PC-3 (cell line): ENCODE measurements at regions not wholly inside any gene's neighbourhood (a gene's known extent, or its start where the extent isn't known, plus 50 kb on each side); places are given as distances from the start of the nearest gene placed in this dataset.

ENCODE experiments used
- ATAC-seq: fragments of 200-7000 bp; cut with Tn5 transposase; 2 replicates; pipeline ENCODE4 v1.9.1; 2020; ENCODE audit warnings: mild to moderate bottlenecking, moderate library complexity
- BruUV-seq: library from RNA; stranded (reverse); fragments of 400-500 nt; replicated peaks from 2 replicates; lab custom pipeline; 2021; lab: Mats Ljungman, UMichigan
- CTCF ChIA-PET: fragments of 300-600 bp; sonication (Branson Sonifier 250); formaldehyde crosslinking; loops from one replicate; lab custom pipeline; 2022; ENCODE audit warnings: antibody characterized with exemption; lab: Charles Lee
- POLR2A ChIA-PET: fragments of 300-600 bp; sonication (Branson Sonifier 250); formaldehyde crosslinking; loops from one replicate; lab custom pipeline; 2022; ENCODE audit warnings: antibody characterized with exemption; ENCODE audit not compliant: unreplicated experiment; lab: Charles Lee
- DNase-seq: peaks from one replicate; pipeline ENCODE4 v3.0.0-alpha.2; 2015
- H2AFZ ChIP-seq: fragments of 300-600 bp; sonication (generic); 2 replicates; pipeline ENCODE4 v1.6.0; 2016; ENCODE audit warnings: antibody characterized with exemption, low read length
- H3F3A ChIP-seq: fragments of 300-600 bp; sonication (generic); one replicate; pipeline ENCODE4 v1.6.0; 2017; ENCODE audit warnings: antibody characterized with exemption, low read length, control low read depth, mild to moderate bottlenecking; ENCODE audit not compliant: unreplicated experiment
- H3K27ac ChIP-seq: fragments of 300-600 bp; sonication (generic); 2 replicates; pipeline ENCODE4 v1.5.1; 2016; ENCODE audit warnings: mild to moderate bottlenecking, low read length
- H3K27me3 ChIP-seq: fragments of 300-600 bp; sonication (generic); 2 replicates; pipeline ENCODE4 v1.6.1; 2016; ENCODE audit warnings: low read length, mixed read lengths
- H3K36me3 ChIP-seq: fragments of 300-600 bp; sonication (generic); 2 replicates; pipeline ENCODE4 v1.6.1; 2016; ENCODE audit warnings: low read depth, mixed run types, low read length, mixed read lengths
- H3K4me1 ChIP-seq: fragments of 300-600 bp; sonication (generic); 2 replicates; pipeline ENCODE4 v1.5.1; 2016; ENCODE audit warnings: low read length; ENCODE audit not compliant: insufficient read depth
- H3K4me2 ChIP-seq: fragments of 300-600 bp; sonication (generic); 2 replicates; pipeline ENCODE4 v1.6.0; 2016; ENCODE audit warnings: low read length
- H3K4me3 ChIP-seq: fragments of 300-600 bp; sonication (generic); 2 replicates; pipeline ENCODE4 v1.5.1; 2016; ENCODE audit warnings: mild to moderate bottlenecking, low read length, mixed read lengths
- H3K79me2 ChIP-seq: fragments of 300-600 bp; sonication (generic); 2 replicates; pipeline ENCODE4 v1.6.1; 2017; ENCODE audit warnings: low read length, mixed read lengths
- H3K9ac ChIP-seq: fragments of 300-600 bp; sonication (generic); 2 replicates; pipeline ENCODE4 v1.6.0; 2016; ENCODE audit warnings: mild to moderate bottlenecking, low read length
- H3K9me2 ChIP-seq: fragments of 300-600 bp; sonication (generic); replicated peaks from 2 replicates; pipeline ENCODE4 v1.6.1; 2016; ENCODE audit warnings: mixed run types, low read length, mixed read lengths
- H3K9me3 ChIP-seq: fragments of 300-600 bp; sonication (generic); 2 replicates; pipeline ENCODE4 v1.6.1; 2016; ENCODE audit warnings: low read length, mixed read lengths
- H4K20me1 ChIP-seq: fragments of 300-600 bp; sonication (generic); 2 replicates; pipeline ENCODE4 v1.6.1; 2016; ENCODE audit warnings: low read length, mixed read lengths
- CTCF ChIP-seq: fragments of 300-600 bp; sonication (generic); conservative IDR thresholded peaks from 2 replicates; pipeline ENCODE4 v1.5.1; 2017; ENCODE audit warnings: antibody characterized with exemption, low read depth, mild to moderate bottlenecking, low read length
- EZH2 ChIP-seq: fragments of 300-600 bp; sonication (generic); IDR thresholded peaks from one replicate; pipeline ENCODE4 v1.6.1; 2017; ENCODE audit warnings: antibody characterized with exemption, mild to moderate bottlenecking, low read length; ENCODE audit not compliant: unreplicated experiment
- EZH2phosphoT487 ChIP-seq: fragments of 300-600 bp; sonication (generic); IDR thresholded peaks from 2 replicates; pipeline ENCODE4 v1.6.1; 2018; ENCODE audit warnings: mild to moderate bottlenecking, antibody characterized with exemption, low read length, borderline replicate concordance
- intact Hi-C: fragments of 100-400 bp; cut with micrococcal nuclease; formaldehyde crosslinking; loops from 2 replicates; pipeline ENCODE4 v1.9.0; 2023

- intact Hi-C loops, result no loop called here
- DNase-seq, result no peak
Observed at GRCh38 chr2:182638667-182639066, 77.4 kb upstream of the DNAJC10 start.

GRCh38 chr2:182639971-182640370, 76.1 kb upstream of the DNAJC10 start:
- H3K4me3 ChIP-seq, result no peak overlapping the region
- ChIA-PET POLR2A (no interaction called here), CTCF (no interaction called here)
- no peaks in the 10 kb centered on the region for H3F3A ChIP-seq
- H2AFZ ChIP-seq, result no peak overlapping the region
- intact Hi-C loops, result no loop called here
- H3K27me3 ChIP-seq, result peaks cover 10% of the 10 kb centered on the region
- H3K9ac ChIP-seq, result no peak overlapping the region
- no peaks in the 10 kb centered on the region for H3K9me3 ChIP-seq
- ATAC-seq (no peak), DNase-seq (no peak)
- BruUV-seq, result no TSS peak
- no peaks in the 10 kb centered on the region for H3K4me1 ChIP-seq
- H3K9me2 ChIP-seq, result no peaks in the 10 kb centered on the region
- no peaks in the 10 kb centered on the region for H3K36me3 ChIP-seq
- TF ChIP-seq CTCF, result no peak
- no peak for TF ChIP-seq EZH2phosphoT487
- no peak for TF ChIP-seq EZH2
- no peaks in the 10 kb centered on the region for H3K79me2 ChIP-seq
- H3K4me2 ChIP-seq, result no peak overlapping the region
- no peak overlapping the region for H3K27ac ChIP-seq
- no peaks in the 10 kb centered on the region for H4K20me1 ChIP-seq

More at GRCh38 chr2:182638667-182639066, 77.4 kb upstream of the DNAJC10 start:
- peaks cover 10% of the 10 kb centered on the region for H3K27me3 ChIP-seq
- ChIA-PET POLR2A (no interaction called here), CTCF (no interaction called here)
- no peak for ATAC-seq
- no peaks in the 10 kb centered on the region for H3F3A ChIP-seq
- H3K27ac ChIP-seq, result no peak overlapping the region
- no peak overlapping the region for H2AFZ ChIP-seq
- no peaks in the 10 kb centered on the region for H4K20me1 ChIP-seq
- H3K79me2 ChIP-seq, result no peaks in the 10 kb centered on the region
- no peaks in the 10 kb centered on the region for H3K9me3 ChIP-seq
- H3K9me2 ChIP-seq, result no peaks in the 10 kb centered on the region
- no peak overlapping the region for H3K4me2 ChIP-seq
- no TSS peak for BruUV-seq
- TF ChIP-seq CTCF (no peak), EZH2 (no peak), EZH2phosphoT487 (no peak)
- no peak overlapping the region for H3K9ac ChIP-seq
- H3K4me1 ChIP-seq, result no peaks in the 10 kb centered on the region
- H3K4me3 ChIP-seq, result no peak overlapping the region
- H3K36me3 ChIP-seq, result no peaks in the 10 kb centered on the region

- CTCF ChIA-PET, result no interaction called here
- Histone ChIP-seq H3K36me3 (no peaks in the 10 kb centered on the region), H3K4me3 (no peak overlapping the region), H3K79me2 (no peaks in the 10 kb centered on the region), H3F3A (no peaks in the 10 kb centered on the region), H4K20me1 (no peaks in the 10 kb centered on the region), H3K9me3 (no peaks in the 10 kb centered on the region), H3K9me2 (no peaks in the 10 kb centered on the region), H3K9ac (no peak overlapping the region), H3K27me3 (0 out of 2 replicates have a peak, but pooled peaks cover under 1% of the 10 kb centered on the region), H3K27ac (no peak overlapping the region), H2AFZ (no peak overlapping the region), H3K4me1 (no peaks in the 10 kb centered on the region), H3K4me2 (no peak overlapping the region)
- POLR2A ChIA-PET, result no interaction called here
- TF ChIP-seq EZH2phosphoT487 (no peak), CTCF (no peak), EZH2 (no peak)
- peak; percentile 65 for DNase-seq
- no TSS peak for BruUV-seq
- intact Hi-C loops, result no loop called here
- peak; percentile 83 for ATAC-seq
Observed at GRCh38 chr2:182642328-182642727, 73.7 kb upstream of the DNAJC10 start.
